K562 (cell line): ENCODE measurements at regions not wholly inside any gene's neighbourhood (a gene's known extent, or its start where the extent isn't known, plus 50 kb on each side); places are given as distances from the start of the nearest gene placed in this dataset.

ENCODE experiments used
- ATAC-seq: fragments of 200-7000 bp; cut with Tn5 transposase; 3 replicates; pipeline ENCODE4 v1.9.1; 2020; ENCODE audit warnings: moderate library complexity
- BruUV-seq: library from RNA; stranded (reverse); fragments of 400-500 nt; replicated peaks from 2 replicates; lab custom pipeline; 2021; lab: Mats Ljungman, UMichigan
- CTCF ChIA-PET: fragments of 300-600 bp; formaldehyde crosslinking; extraction: SDS; loops from one replicate; lab custom pipeline; 2021; ENCODE audit warnings: low intra/inter-chr PET ratio; lab: Yijun Ruan, JAX
- POLR2A ChIA-PET: fragments of 300-600, 350-650 bp; sonication (Branson Sonifier 250); formaldehyde crosslinking; extraction: SDS; loops from one replicate; lab custom pipeline; 2021; ENCODE audit warnings: antibody characterized with exemption, inconsistent platforms; lab: Yijun Ruan, JAX
- DNase-seq, 4 experiments: peaks; one replicate each; pipeline versions ENCODE4 v3.0.0 to v3.0.0-alpha.2; 2011 to 2018; ENCODE audit warnings: low spot score in 3 of 4, mixed read lengths in 3 of 4; ENCODE audit errors: extremely low read depth in 1 of 4
- FAIRE-seq: peaks from 2 replicates; lab custom pipeline; 2011; peaks lifted over from hg19 to GRCh38; lab: Jason Lieb, UNC
- H2AFZ ChIP-seq: 2 replicates; pipeline ENCODE4 v1.6.0; 2011; ENCODE audit warnings: low read depth, low read length, control low read depth, inconsistent platforms
- H3K27ac ChIP-seq: fragments of 200-600 bp; 3 replicates; pipeline ENCODE4 v1.8.0; 2011; ENCODE audit warnings: low read depth, mild to moderate bottlenecking, control low read depth, inconsistent platforms, low read length, moderate library complexity, mixed read lengths; ENCODE audit errors: extremely low read depth
- H3K27me3 ChIP-seq, 2 experiments: fragments of 300-600 bp in 1 of 2; 2 replicates in 1 of 2; 3 replicates in 1 of 2; pipeline versions ENCODE4 v1.6.0 to v1.8.0; 2011; ENCODE audit warnings: inconsistent platforms in 2 of 2, low read length in 2 of 2, mild to moderate bottlenecking in 1 of 2, mixed read lengths in 1 of 2, moderate library complexity in 1 of 2; ENCODE audit not compliant: control insufficient read depth in 2 of 2, insufficient read depth in 2 of 2
- H3K36me3 ChIP-seq: fragments of 300-600 bp; 3 replicates; pipeline ENCODE4 v1.8.0; 2011; ENCODE audit warnings: mild to moderate bottlenecking, low read length, inconsistent platforms; ENCODE audit not compliant: control insufficient read depth, insufficient read depth
- H3K4me1 ChIP-seq, 2 experiments: fragments of 200-600 bp in 1 of 2; replicated peaks in 1 of 2; 2 replicates in 1 of 2; 3 replicates in 1 of 2; pipeline versions ENCODE4 v1.5.1 to v1.8.0; 2011; ENCODE audit warnings: inconsistent platforms in 2 of 2, low read length in 2 of 2, mild to moderate bottlenecking in 1 of 2, mixed read lengths in 1 of 2, moderate library complexity in 1 of 2; ENCODE audit not compliant: control insufficient read depth in 2 of 2, insufficient read depth in 2 of 2
- H3K4me2 ChIP-seq: 2 replicates; pipeline ENCODE4 v1.6.1; 2011; ENCODE audit warnings: low read length, control low read depth, inconsistent platforms, mixed read lengths; ENCODE audit not compliant: insufficient read depth
- H3K4me3 ChIP-seq: fragments of 200-600 bp; sonication (generic), shearing (Covaris generic); 2 replicates; pipeline ENCODE4 v1.5.1; 2016; ENCODE audit warnings: control low read depth, inconsistent platforms
- H3K79me2 ChIP-seq: fragments of 200-600 bp; 3 replicates; pipeline ENCODE4 v1.8.0; 2011; ENCODE audit warnings: low read length, inconsistent platforms; ENCODE audit not compliant: control insufficient read depth, insufficient read depth
- H3K9ac ChIP-seq, 2 experiments: 2 replicates each; pipeline versions ENCODE4 v1.6.0 to v1.6.1; 2011; ENCODE audit warnings: low read depth in 2 of 2, low read length in 2 of 2, control low read depth in 1 of 2, inconsistent platforms in 1 of 2, mild to moderate bottlenecking in 1 of 2, mixed read lengths in 1 of 2; ENCODE audit not compliant: insufficient read depth in 1 of 2
- H3K9me1 ChIP-seq: one replicate; pipeline ENCODE4 v1.6.0; 2011; ENCODE audit warnings: inconsistent platforms, mild to moderate bottlenecking, low read length, moderate library complexity; ENCODE audit not compliant: control insufficient read depth, insufficient read depth
- H3K9me3 ChIP-seq: replicated peaks from 2 replicates; pipeline ENCODE4 v1.5.1; 2011; ENCODE audit warnings: low read depth, low read length, inconsistent platforms; ENCODE audit not compliant: control insufficient read depth, insufficient read depth
- H4K20me1 ChIP-seq: replicated peaks from 2 replicates; pipeline ENCODE4 v1.6.1; 2011; ENCODE audit warnings: low read length, inconsistent platforms, mixed read lengths; ENCODE audit not compliant: control insufficient read depth, insufficient read depth
- DMBX1 ChIP-seq: fragments of 250-450 bp; sonication (Bioruptor Pico); IDR thresholded peaks from 2 replicates; pipeline ENCODE4 v1.8.0; 2022; ENCODE audit warnings: inconsistent platforms, mild to moderate bottlenecking, moderate library complexity, borderline replicate concordance
- GABPB2 ChIP-seq: fragments of 250-450 bp; sonication (Bioruptor Pico); conservative IDR thresholded peaks from 2 replicates; pipeline ENCODE4 v1.5.1; 2021; ENCODE audit warnings: mild to moderate bottlenecking
- HDAC2 ChIP-seq: fragments of 450-650 bp; IDR thresholded peaks from 2 replicates; pipeline ENCODE4 v1.6.1; 2016; ENCODE audit warnings: mild to moderate bottlenecking
- ILK ChIP-seq: fragments of 450-650 bp; IDR thresholded peaks from 2 replicates; pipeline ENCODE4 v1.6.1; 2016; ENCODE audit warnings: missing genetic modification characterization, low read depth, mild to moderate bottlenecking, missing compliant biosample characterization, moderate library complexity, borderline replicate concordance
- KLF10 ChIP-seq: fragments of 250-450 bp; sonication (Bioruptor Pico); IDR thresholded peaks from 2 replicates; pipeline ENCODE4 v1.6.1; 2021; ENCODE audit warnings: matching md5 sums
- KLF13 ChIP-seq: fragments of 450-650 bp; IDR thresholded peaks from 2 replicates; pipeline ENCODE4 v1.6.1; 2016; ENCODE audit warnings: missing genetic modification characterization, low read depth, mild to moderate bottlenecking, missing compliant biosample characterization, moderate library complexity, borderline replicate concordance
- LCOR ChIP-seq: sonication (generic); formaldehyde crosslinking; IDR thresholded peaks from 2 replicates; pipeline ENCODE4 v1.8.0; 2022; ENCODE audit warnings: mild to moderate bottlenecking, missing genetic modification reagents
- NR0B1 ChIP-seq: fragments of 450-650 bp; IDR thresholded peaks from one replicate; pipeline ENCODE4 v1.6.1; 2018; ENCODE audit warnings: mild to moderate bottlenecking, moderate library complexity; ENCODE audit not compliant: partially characterized antibody
- PRMT5 ChIP-seq: sonication (generic); formaldehyde crosslinking; IDR thresholded peaks from 2 replicates; pipeline ENCODE4 v1.5.0; 2020; ENCODE audit warnings: missing genetic modification reagents
- ZKSCAN8 ChIP-seq: fragments of 200-800 bp; sonication (Bioruptor generic); IDR thresholded peaks from 2 replicates; pipeline ENCODE4 v1.6.1; 2016; ENCODE audit warnings: missing genetic modification characterization, missing compliant biosample characterization
- ZNF431 ChIP-seq: sonication (generic); formaldehyde crosslinking; IDR thresholded peaks from 2 replicates; pipeline ENCODE4 v1.8.0; 2022; ENCODE audit warnings: mild to moderate bottlenecking, missing genetic modification reagents
- WGBS: fragments of 100-300 bp; shearing (Covaris generic); methylation state at CpG from one replicate; pipeline ENCODE4 v1.1.6; 2016; ENCODE audit warnings: low coverage, mixed read lengths; ENCODE audit not compliant: insufficient coverage; ENCODE audit errors: missing lambda C conversion rate; 5-methylcytosine and 5-hydroxymethylcytosine counted together
- in situ Hi-C: fragments of 300-500 bp; cut with MboI; formaldehyde crosslinking; loops from 4 replicates; pipeline ENCODE4 v1.15.0; 2018; ENCODE audit warnings: inconsistent platforms, mixed read lengths
- intact Hi-C: fragments of 100-400 bp; cut with micrococcal nuclease; formaldehyde crosslinking; loops from 2 replicates; pipeline ENCODE4 v1.14.2; 2022
- TF ChIP-seq, protein P1 (sequence below): sonication (generic); formaldehyde crosslinking; IDR thresholded peaks from 2 replicates; pipeline ENCODE4 v1.8.0; 2023; ENCODE audit warnings: mild to moderate bottlenecking, missing genetic modification reagents

DNA sequence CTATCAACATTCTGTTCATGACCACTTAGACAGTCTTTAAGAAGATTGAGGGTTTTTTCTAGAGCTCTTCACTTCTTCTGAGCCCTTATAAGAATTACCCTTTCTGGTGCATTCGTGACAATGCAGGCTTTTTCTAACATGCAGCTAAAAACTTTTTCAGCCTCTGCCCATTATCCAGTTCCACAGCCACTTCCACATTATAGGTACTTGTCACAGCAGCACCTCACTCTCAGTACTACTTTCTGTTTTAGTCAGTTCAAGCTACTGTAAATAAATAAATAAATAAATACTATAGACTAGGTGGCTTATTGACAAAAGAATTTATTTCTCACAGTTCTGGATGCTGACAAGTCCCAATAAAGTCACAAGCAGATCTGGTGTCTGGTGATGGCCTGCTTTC lies 284.4 kb upstream of the PKN2 start:
- Histone ChIP-seq H3K27ac (no peak overlapping the region), H3K9me1 (no peaks in the 10 kb centered on the region), H3K36me3 (no peaks in the 10 kb centered on the region), H3K9me3 (no peaks in the 10 kb centered on the region; the same call in 1 of the 2 replicates), H3K79me2 (no peaks in the 10 kb centered on the region), H2AFZ (no peak overlapping the region), H3K27me3 (no peaks in the 10 kb centered on the region), H3K9ac (no peak overlapping the region), H4K20me1 (no peaks in the 10 kb centered on the region), H3K4me1 (no peaks in the 10 kb centered on the region), H3K4me3 (no peak overlapping the region), H3K4me2 (no peak overlapping the region)
- TF ChIP-seq GABPB2 (CRISPR knock-in tag) = no peak
- TF ChIP-seq KLF10 = no peak
- no peak for TF ChIP-seq NR0B1
- no peak for TF ChIP-seq ZKSCAN8 (CRISPR knock-in tag)
- TF ChIP-seq LCOR (CRISPR knock-in tag) = no peak
- no peak for TF ChIP-seq HDAC2
- TF ChIP-seq ZNF431 (CRISPR knock-in tag) = no peak
- TF ChIP-seq DMBX1 = no peak
- TF ChIP-seq, protein P1, sequence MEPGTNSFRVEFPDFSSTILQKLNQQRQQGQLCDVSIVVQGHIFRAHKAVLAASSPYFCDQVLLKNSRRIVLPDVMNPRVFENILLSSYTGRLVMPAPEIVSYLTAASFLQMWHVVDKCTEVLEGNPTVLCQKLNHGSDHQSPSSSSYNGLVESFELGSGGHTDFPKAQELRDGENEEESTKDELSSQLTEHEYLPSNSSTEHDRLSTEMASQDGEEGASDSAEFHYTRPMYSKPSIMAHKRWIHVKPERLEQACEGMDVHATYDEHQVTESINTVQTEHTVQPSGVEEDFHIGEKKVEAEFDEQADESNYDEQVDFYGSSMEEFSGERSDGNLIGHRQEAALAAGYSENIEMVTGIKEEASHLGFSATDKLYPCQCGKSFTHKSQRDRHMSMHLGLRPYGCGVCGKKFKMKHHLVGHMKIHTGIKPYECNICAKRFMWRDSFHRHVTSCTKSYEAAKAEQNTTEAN = no peak
- no peak for TF ChIP-seq KLF13 (tag)
- no peak for TF ChIP-seq ILK
- TF ChIP-seq PRMT5 = no peak
- DNase-seq = no peak
- ATAC-seq = no peak
- no peak for FAIRE-seq
- intact Hi-C loops (no loop called here), in situ Hi-C loops (no loop called here)
- CTCF ChIA-PET = no interaction called here
- POLR2A ChIA-PET = no interaction called here
- BruUV-seq = no TSS peak
- 0% methylated on average over 1 of the region's 1 CpG for WGBS
